Natural killer cell (primary cell): ENCODE measurements at regions not wholly inside any gene's neighbourhood (a gene's known extent, or its start where the extent isn't known, plus 50 kb on each side); places are given as distances from the start of the nearest gene placed in this dataset.
A peak's percentile ranks its signal among the peaks of the same experiment; 100 is the strongest.

Experiments
- ATAC-seq, 3 donors: fragments of 150-1000 bp in 2 of 3; fragments of 200-7000 bp in 1 of 3; cut with Tn5 transposase; 1 replicate in 1 of 3; 2 replicates in 2 of 3; pipeline ENCODE4 v1.10.0; 2021; ENCODE audit warnings: mild to moderate bottlenecking in 2 of 3, moderate library complexity in 2 of 3
- DNase-seq, 2 donors: peaks; one replicate each; pipeline versions ENCODE4 v3.0.0 to v3.0.0-alpha.2; 2013 to 2021; ENCODE audit warnings: mixed read lengths in 1 of 2
- H3K27ac ChIP-seq: one replicate; pipeline ENCODE4 v1.5.1; 2013; ENCODE audit warnings: mild to moderate bottlenecking, low read length
- H3K27me3 ChIP-seq: one replicate; pipeline ENCODE4 v1.6.1; 2013; ENCODE audit warnings: low read length; ENCODE audit not compliant: control insufficient read depth, insufficient read depth
- H3K36me3 ChIP-seq: one replicate; pipeline ENCODE4 v1.6.1; 2013; ENCODE audit warnings: low read length; ENCODE audit not compliant: control insufficient read depth, insufficient read depth
- H3K4me1 ChIP-seq: one replicate; pipeline ENCODE4 v1.6.1; 2013; ENCODE audit warnings: low read length; ENCODE audit not compliant: control insufficient read depth, insufficient read depth
- H3K4me3 ChIP-seq: one replicate; pipeline ENCODE4 v1.5.1; 2013; ENCODE audit warnings: low read length
- H3K9me3 ChIP-seq: one replicate; pipeline ENCODE4 v1.6.1; 2013; ENCODE audit warnings: low read length; ENCODE audit not compliant: control insufficient read depth, insufficient read depth
- H3K27ac Mint-ChIP-seq, 2 donors: one replicate each; pipeline ENCODE4 v1.8.0; 2022; ENCODE audit warnings: mild to moderate bottlenecking in 2 of 2, mixed read lengths in 2 of 2, moderate library complexity in 1 of 2
- H3K27me3 Mint-ChIP-seq, 2 donors: one replicate each; pipeline ENCODE4 v1.8.0; 2022; ENCODE audit warnings: low read depth in 2 of 2, mixed read lengths in 2 of 2
- H3K36me3 Mint-ChIP-seq: one replicate; pipeline ENCODE4 v1.8.0; 2022; ENCODE audit warnings: mixed read lengths
- H3K4me1 Mint-ChIP-seq, 2 donors: one replicate each; pipeline ENCODE4 v1.8.0; 2022; ENCODE audit warnings: mixed read lengths in 2 of 2
- H3K4me3 Mint-ChIP-seq: one replicate; pipeline ENCODE4 v1.8.0; 2022; ENCODE audit warnings: mild to moderate bottlenecking, moderate library complexity, mixed read lengths
- H3K9me3 Mint-ChIP-seq, 2 donors: one replicate each; pipeline ENCODE4 v1.8.0; 2022; ENCODE audit warnings: mixed read lengths in 2 of 2
- CTCF ChIP-seq: fragments of 200-600 bp; IDR thresholded peaks from one replicate; pipeline ENCODE4 v1.8.0; 2022; ENCODE audit warnings: antibody characterized with exemption
- WGBS: methylation state at CpG from one replicate; pipeline ENCODE4 v1.1.7; 2013; ENCODE audit warnings: missing lambda C conversion rate; ENCODE audit not compliant: insufficient coverage; 5-methylcytosine and 5-hydroxymethylcytosine counted together
- intact Hi-C: fragments of 100-400 bp; cut with micrococcal nuclease; formaldehyde crosslinking; loops from one replicate; pipeline ENCODE4 v1.14.2; 2022

DNA sequence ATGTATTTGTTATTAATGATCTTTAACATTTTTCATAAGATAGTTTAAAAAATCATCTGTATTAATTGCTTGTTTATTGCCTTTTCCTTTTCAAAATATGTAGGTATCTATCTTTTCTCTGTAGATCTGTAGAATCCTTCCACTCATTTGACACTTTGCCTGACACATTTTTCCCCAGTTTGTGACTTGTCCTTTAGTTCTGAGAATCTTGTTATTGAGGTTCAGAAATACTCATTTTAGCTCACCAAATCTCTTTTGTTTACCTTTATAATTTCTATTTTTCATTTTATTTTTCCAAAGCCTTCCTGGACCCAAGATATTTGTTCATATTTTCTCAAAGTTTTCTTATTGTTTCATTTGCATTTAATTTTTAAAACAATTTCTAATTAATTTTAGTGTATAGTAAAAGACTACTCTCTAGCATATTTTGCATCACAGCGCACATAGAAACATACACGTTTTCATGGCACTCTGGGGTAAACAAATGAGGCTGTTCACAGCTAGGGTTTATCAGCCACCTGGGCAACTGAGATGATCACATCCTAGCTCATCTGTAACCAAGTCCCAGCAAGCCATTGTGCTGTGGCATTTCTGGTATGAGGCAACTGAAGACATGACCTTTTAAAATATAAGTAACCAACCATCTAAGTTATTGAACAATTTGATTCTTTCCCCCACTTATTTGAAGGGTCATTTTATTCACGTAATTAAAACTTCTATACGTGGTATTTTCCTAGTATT is 275.7 kb downstream of the ADGB start:
- WGBS: 91% methylated on average over 4 of the region's 4 CpGs

DNA sequence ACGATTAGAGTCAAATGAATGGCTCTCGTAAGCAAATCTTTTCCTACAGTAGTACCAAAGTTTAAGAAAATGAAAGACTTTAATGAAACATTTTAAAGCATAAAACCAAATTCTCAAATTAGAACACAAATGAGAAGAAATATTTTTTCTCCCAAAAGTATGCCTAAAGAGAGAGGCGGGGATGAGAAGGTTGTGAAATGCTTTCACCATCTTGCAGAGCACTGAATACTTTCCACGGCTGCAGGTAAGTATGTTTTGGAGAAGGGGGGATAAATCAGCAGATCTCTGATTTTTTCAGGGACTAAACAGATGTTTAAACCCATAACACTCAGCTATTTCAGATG is 277.1 kb downstream of the ADGB start:
- H3K4me1 Mint-ChIP-seq: peaks cover 0 to 7% of the 10 kb centered on the region in 2 donors
- H3K27me3 Mint-ChIP-seq: peaks cover 0 to 10% of the 10 kb centered on the region in 2 donors
- no peaks in the 10 kb centered on the region for H3K36me3 ChIP-seq
- no peaks in the 10 kb centered on the region for H3K36me3 Mint-ChIP-seq
- no peak overlapping the region for H3K4me3 Mint-ChIP-seq
- no peak for TF ChIP-seq CTCF
- no peak overlapping the region for H3K27ac Mint-ChIP-seq
- H3K27ac ChIP-seq: no peak overlapping the region
- intact Hi-C loops: no loop called here
- H3K4me1 ChIP-seq: no peaks in the 10 kb centered on the region
- no peak overlapping the region for H3K4me3 ChIP-seq
- H3K9me3 Mint-ChIP-seq: no peaks in the 10 kb centered on the region
- no peak for ATAC-seq
- DNase-seq: no peak
- no CpG with 5 or more reads among the region's 4 CpGs for WGBS
- no peaks in the 10 kb centered on the region for H3K27me3 ChIP-seq
- H3K9me3 ChIP-seq: no peaks in the 10 kb centered on the region

More for the DNA sequence above, 275.7 kb downstream of the ADGB start:
- H3K4me3 Mint-ChIP-seq: no peak overlapping the region
- ATAC-seq (no peak), DNase-seq (no peak)
- Histone ChIP-seq H3K9me3 (no peaks in the 10 kb centered on the region), H3K27me3 (no peaks in the 10 kb centered on the region), H3K4me1 (no peaks in the 10 kb centered on the region), H3K36me3 (no peaks in the 10 kb centered on the region), H3K27ac (no peak overlapping the region), H3K4me3 (no peak overlapping the region)
- intact Hi-C loops: no loop called here
- peaks cover 0 to 7% of the 10 kb centered on the region in 2 donors for H3K4me1 Mint-ChIP-seq
- TF ChIP-seq CTCF: no peak
- peaks cover 0 to 15% of the 10 kb centered on the region in 2 donors for H3K27me3 Mint-ChIP-seq
- no peak overlapping the region for H3K27ac Mint-ChIP-seq
- no peaks in the 10 kb centered on the region for H3K36me3 Mint-ChIP-seq
- no peaks in the 10 kb centered on the region for H3K9me3 Mint-ChIP-seq

GRCh38 chr6:146876271-146877151 is 277.7 kb downstream of the ADGB start:
- H3K9me3 ChIP-seq: no peaks in the 10 kb centered on the region
- peaks cover 0 to 7% of the 10 kb centered on the region in 2 donors for H3K4me1 Mint-ChIP-seq
- TF ChIP-seq CTCF: no peak
- H3K27ac Mint-ChIP-seq: no peak overlapping the region
- H3K36me3 ChIP-seq: no peaks in the 10 kb centered on the region
- no peaks in the 10 kb centered on the region for H3K9me3 Mint-ChIP-seq
- H3K27ac ChIP-seq: no peak overlapping the region
- peaks cover 0 to 10% of the 10 kb centered on the region in 2 donors for H3K27me3 Mint-ChIP-seq
- no peak overlapping the region for H3K4me3 ChIP-seq
- DNase-seq: no peak
- WGBS: 0% methylated on average over 1 of the region's 9 CpGs
- H3K4me1 ChIP-seq: no peaks in the 10 kb centered on the region
- H3K4me3 Mint-ChIP-seq: no peak overlapping the region
- no peaks in the 10 kb centered on the region for H3K36me3 Mint-ChIP-seq
- peak in 1 of 3 donors; percentile 72 for ATAC-seq
- intact Hi-C loops: no loop called here
- no peaks in the 10 kb centered on the region for H3K27me3 ChIP-seq
